ENCODE measurements at regions not wholly inside any gene's neighbourhood (a gene's known extent, or its start where the extent isn't known, plus 50 kb on each side); places are given as distances from the start of the nearest gene placed in this dataset.

DNA sequence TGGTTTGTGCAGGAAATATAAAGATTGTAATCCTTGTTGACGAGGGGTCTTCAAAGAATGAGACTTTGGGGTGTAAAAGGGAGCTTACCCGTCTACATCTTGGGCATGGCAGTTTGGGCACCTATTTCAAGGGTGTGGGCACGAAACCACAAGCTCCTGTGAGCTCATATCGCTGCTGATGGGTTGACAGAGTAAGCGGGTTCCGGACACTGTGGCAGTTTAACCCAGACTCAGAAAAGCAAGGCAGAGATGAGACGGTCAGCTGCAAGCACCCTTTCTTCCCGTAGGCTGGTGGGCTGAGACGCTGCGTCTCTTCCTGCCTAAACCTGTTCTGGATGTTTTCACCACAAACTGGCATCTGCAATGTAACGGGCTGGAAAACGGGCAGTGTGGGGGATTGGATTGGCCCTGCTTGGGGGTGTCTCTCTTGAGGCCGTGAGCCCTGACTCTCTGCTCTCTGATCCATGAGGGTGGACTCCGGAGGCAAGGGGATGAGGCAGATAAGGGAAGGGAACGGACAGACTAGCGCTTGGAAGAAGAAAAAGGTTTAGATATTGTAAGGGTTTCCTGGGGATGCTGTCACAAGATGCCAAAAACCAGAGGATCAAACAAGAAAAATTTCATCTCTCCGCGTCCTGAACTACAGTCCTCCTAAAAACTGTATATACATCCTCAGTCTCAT lies 237.5 kb downstream of the SHOX start:
- peaks cover 3% of the 10 kb centered on the region for H3K27me3 Mint-ChIP-seq

DNA sequence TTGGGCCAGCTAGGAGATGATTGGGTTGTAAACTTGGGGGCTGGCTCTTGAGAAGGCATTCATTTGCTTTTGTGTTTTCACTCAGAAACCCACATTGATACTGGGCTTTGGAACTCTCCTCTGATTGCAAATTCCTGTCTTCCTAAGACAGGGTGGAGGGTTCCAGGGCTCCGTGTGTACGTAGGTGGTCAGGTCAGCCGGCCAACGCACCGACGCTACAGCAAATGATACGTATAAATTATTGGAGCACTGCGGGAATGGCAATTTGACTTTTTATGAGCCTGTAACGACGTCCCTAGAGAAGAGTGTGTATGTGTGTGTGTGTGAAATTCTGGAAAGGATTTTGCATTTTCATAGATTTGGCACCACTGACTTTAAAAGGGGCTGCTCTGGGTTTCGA lies 236.9 kb downstream of the SHOX start:
- H3K9me3 Mint-ChIP-seq (ENCODE audit: low read depth): no peaks in the 10 kb centered on the region
- peaks cover 3% of the 10 kb centered on the region for H3K27me3 Mint-ChIP-seq

More for the DNA sequence above, 237.5 kb downstream of the SHOX start:
- TF ChIP-seq, protein P1, sequence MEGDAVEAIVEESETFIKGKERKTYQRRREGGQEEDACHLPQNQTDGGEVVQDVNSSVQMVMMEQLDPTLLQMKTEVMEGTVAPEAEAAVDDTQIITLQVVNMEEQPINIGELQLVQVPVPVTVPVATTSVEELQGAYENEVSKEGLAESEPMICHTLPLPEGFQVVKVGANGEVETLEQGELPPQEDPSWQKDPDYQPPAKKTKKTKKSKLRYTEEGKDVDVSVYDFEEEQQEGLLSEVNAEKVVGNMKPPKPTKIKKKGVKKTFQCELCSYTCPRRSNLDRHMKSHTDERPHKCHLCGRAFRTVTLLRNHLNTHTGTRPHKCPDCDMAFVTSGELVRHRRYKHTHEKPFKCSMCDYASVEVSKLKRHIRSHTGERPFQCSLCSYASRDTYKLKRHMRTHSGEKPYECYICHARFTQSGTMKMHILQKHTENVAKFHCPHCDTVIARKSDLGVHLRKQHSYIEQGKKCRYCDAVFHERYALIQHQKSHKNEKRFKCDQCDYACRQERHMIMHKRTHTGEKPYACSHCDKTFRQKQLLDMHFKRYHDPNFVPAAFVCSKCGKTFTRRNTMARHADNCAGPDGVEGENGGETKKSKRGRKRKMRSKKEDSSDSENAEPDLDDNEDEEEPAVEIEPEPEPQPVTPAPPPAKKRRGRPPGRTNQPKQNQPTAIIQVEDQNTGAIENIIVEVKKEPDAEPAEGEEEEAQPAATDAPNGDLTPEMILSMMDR (IDR thresholded peaks at IDR 0.05; ENCODE audit: unreplicated experiment): no peak
- no peaks in the 10 kb centered on the region for H3K4me1 Mint-ChIP-seq (ENCODE audit: low read depth)
- H3K27ac Mint-ChIP-seq: no peak overlapping the region
- H3K9me3 Mint-ChIP-seq (ENCODE audit: low read depth): no peaks in the 10 kb centered on the region
- H3K36me3 Mint-ChIP-seq (ENCODE audit: insufficient read depth): no peaks in the 10 kb centered on the region
- H3K4me3 Mint-ChIP-seq (ENCODE audit: low read depth): no peak overlapping the region
- DNase-seq (ENCODE audit: low spot score, unreplicated experiment): no peak

DNA sequence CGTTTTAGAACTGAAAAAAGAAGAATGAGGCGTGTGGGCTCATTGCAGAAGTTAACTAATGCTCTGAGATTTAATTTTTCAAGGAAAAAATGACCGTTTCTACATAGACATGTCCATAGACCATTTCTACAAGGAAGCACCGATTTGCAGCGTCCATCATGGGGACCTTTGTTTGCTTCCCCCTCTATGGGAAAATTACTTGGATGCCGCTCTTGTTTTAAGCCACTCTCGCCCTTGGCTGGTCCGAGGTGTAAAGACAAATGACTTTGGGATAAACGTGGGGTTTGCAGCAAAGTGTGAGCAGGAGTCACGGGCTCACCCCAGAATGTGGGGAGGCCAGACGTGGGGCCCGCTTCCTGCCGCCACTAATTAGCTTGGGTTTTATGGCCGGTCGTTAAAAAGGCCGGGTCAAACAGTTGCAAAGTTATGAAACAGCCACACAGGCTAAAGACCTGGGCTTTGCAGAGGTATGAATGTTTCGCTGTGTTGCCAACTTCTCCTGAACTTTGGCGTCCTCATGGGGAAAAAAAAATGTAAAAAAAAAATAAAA lies 235.9 kb downstream of the SHOX start:
- no peak for DNase-seq (ENCODE audit: low spot score, unreplicated experiment)
- Mint-ChIP-seq H3K4me3 (ENCODE audit: low read depth) (no peak overlapping the region), H3K27me3 (peaks cover 5% of the 10 kb centered on the region), H3K4me1 (ENCODE audit: low read depth) (no peaks in the 10 kb centered on the region), H3K36me3 (ENCODE audit: insufficient read depth) (no peaks in the 10 kb centered on the region), H3K27ac (no peak overlapping the region), H3K9me3 (ENCODE audit: low read depth) (no peaks in the 10 kb centered on the region)
- TF ChIP-seq, protein P1 (IDR thresholded peaks at IDR 0.05; ENCODE audit: unreplicated experiment): no peak

More for the DNA sequence above, 236.9 kb downstream of the SHOX start:
- TF ChIP-seq, protein P1 (IDR thresholded peaks at IDR 0.05; ENCODE audit: unreplicated experiment): no peak
- H3K27ac Mint-ChIP-seq: no peak overlapping the region
- no peak overlapping the region for H3K4me3 Mint-ChIP-seq (ENCODE audit: low read depth)
- no peaks in the 10 kb centered on the region for H3K4me1 Mint-ChIP-seq (ENCODE audit: low read depth)
- DNase-seq (ENCODE audit: low spot score, unreplicated experiment): no peak
- H3K36me3 Mint-ChIP-seq (ENCODE audit: insufficient read depth): no peaks in the 10 kb centered on the region

DNA sequence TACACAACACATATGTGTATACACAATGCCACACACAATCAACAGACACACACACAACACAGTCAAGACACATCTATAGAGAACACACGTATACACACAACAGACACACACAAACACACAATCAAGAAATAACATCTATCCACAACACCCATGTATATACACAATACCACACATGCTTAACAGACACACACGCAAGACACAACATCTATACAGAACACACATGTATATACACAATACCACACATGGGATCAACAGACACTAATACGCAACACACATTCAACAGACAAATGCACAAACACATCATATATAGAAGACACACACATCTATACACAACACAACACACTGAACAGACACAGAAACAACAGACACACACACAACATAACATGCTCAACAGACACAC lies 234.8 kb downstream of the SHOX start:
- peaks cover 5% of the 10 kb centered on the region for H3K27me3 Mint-ChIP-seq
- H3K27ac Mint-ChIP-seq: no peak overlapping the region

DNA sequence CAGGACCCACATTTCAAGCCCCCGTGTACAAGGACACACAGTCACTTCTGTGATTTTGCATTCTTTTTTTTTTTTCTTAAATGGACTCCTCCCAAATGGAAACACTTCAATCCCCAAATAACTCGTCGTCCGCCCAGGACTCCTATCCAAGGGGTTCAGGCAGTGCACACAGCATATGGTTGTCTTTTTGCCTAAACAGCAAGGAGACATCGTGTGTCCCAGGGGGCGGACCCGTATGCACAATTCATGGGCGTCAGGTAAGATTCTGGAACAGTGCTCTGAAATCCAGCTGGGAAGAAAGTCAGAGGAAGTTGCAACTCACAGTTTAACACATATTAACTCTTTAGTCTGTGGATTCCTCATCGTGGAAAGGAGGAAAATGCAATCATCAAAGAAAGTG lies 231.3 kb downstream of the SHOX start:
- Mint-ChIP-seq H3K9me3 (ENCODE audit: low read depth) (peaks cover 6% of the 10 kb centered on the region), H3K27ac (peak overlapping the region; percentile 39), H3K36me3 (ENCODE audit: insufficient read depth) (no peaks in the 10 kb centered on the region), H3K4me1 (ENCODE audit: low read depth) (no peaks in the 10 kb centered on the region), H3K4me3 (ENCODE audit: low read depth) (no peak overlapping the region), H3K27me3 (peaks cover 8% of the 10 kb centered on the region)
- DNase-seq (ENCODE audit: low spot score, unreplicated experiment): no peak
- TF ChIP-seq, protein P1 (IDR thresholded peaks at IDR 0.05; ENCODE audit: unreplicated experiment): no peak

More for the DNA sequence above, 234.8 kb downstream of the SHOX start:
- no peak for DNase-seq (ENCODE audit: low spot score, unreplicated experiment)
- Mint-ChIP-seq H3K4me1 (ENCODE audit: low read depth) (no peaks in the 10 kb centered on the region), H3K4me3 (ENCODE audit: low read depth) (no peak overlapping the region), H3K36me3 (ENCODE audit: insufficient read depth) (no peaks in the 10 kb centered on the region), H3K9me3 (ENCODE audit: low read depth) (no peaks in the 10 kb centered on the region)
- TF ChIP-seq, protein P1 (IDR thresholded peaks at IDR 0.05; ENCODE audit: unreplicated experiment): no peak
